GM23338 (cell line): ENCODE measurements at regions not wholly inside any gene's neighbourhood (a gene's known extent, or its start where the extent isn't known, plus 50 kb on each side); places are given as distances from the start of the nearest gene placed in this dataset.

Experiments used
- CREB1 ChIP-seq: fragments of 250-450 bp; sonication (Bioruptor Pico); IDR thresholded peaks from 2 replicates; pipeline ENCODE4 v1.5.0; 2020; ENCODE audit warnings: low read depth, mild to moderate bottlenecking, moderate library complexity
- ETS1 ChIP-seq: IDR thresholded peaks from 2 replicates; pipeline ENCODE4 v1.6.1; 2016; ENCODE audit warnings: antibody characterized with exemption
- EZH2 ChIP-seq: fragments of 200-600 bp; sonication (generic); IDR thresholded peaks from one replicate; pipeline ENCODE4 v1.8.0; 2017; ENCODE audit warnings: antibody characterized with exemption, mild to moderate bottlenecking, low read depth; ENCODE audit not compliant: unreplicated experiment
- EZH2phosphoT487 ChIP-seq: fragments of 200-600 bp; sonication (generic); IDR thresholded peaks from one replicate; pipeline ENCODE4 v1.8.1; 2018; ENCODE audit warnings: antibody characterized with exemption; ENCODE audit not compliant: unreplicated experiment
- JUNB ChIP-seq: IDR thresholded peaks from one replicate; pipeline ENCODE4 v1.6.1; 2016; ENCODE audit warnings: antibody characterized with exemption; ENCODE audit not compliant: unreplicated experiment
- NANOG ChIP-seq: IDR thresholded peaks from 2 replicates; pipeline ENCODE4 v1.6.1; 2016; ENCODE audit warnings: antibody characterized with exemption, borderline replicate concordance
- POLR2AphosphoS5 ChIP-seq: IDR thresholded peaks from 2 replicates; pipeline ENCODE4 v1.6.1; 2016; ENCODE audit warnings: antibody characterized with exemption, low read depth
- ZNF114 ChIP-seq: fragments of 250-450 bp; sonication (Bioruptor Pico); IDR thresholded peaks from 2 replicates; pipeline ENCODE4 v1.5.0; 2020; ENCODE audit warnings: mild to moderate bottlenecking, moderate library complexity
- TF ChIP-seq, protein P1 (sequence below), 2 experiments: fragments of 200-600 bp in 1 of 2; sonication (generic) in 1 of 2; conservative IDR thresholded peaks; 2 replicates each; pipeline versions ENCODE4 v1.5.1 to v1.6.1; 2016 to 2017; ENCODE audit warnings: antibody characterized with exemption in 2 of 2, low read depth in 2 of 2, mild to moderate bottlenecking in 2 of 2, moderate library complexity in 1 of 2
- TF ChIP-seq, protein P2 (sequence below): IDR thresholded peaks from one replicate; pipeline ENCODE4 v1.6.1; 2018; ENCODE audit warnings: antibody characterized with exemption; ENCODE audit not compliant: unreplicated experiment

DNA sequence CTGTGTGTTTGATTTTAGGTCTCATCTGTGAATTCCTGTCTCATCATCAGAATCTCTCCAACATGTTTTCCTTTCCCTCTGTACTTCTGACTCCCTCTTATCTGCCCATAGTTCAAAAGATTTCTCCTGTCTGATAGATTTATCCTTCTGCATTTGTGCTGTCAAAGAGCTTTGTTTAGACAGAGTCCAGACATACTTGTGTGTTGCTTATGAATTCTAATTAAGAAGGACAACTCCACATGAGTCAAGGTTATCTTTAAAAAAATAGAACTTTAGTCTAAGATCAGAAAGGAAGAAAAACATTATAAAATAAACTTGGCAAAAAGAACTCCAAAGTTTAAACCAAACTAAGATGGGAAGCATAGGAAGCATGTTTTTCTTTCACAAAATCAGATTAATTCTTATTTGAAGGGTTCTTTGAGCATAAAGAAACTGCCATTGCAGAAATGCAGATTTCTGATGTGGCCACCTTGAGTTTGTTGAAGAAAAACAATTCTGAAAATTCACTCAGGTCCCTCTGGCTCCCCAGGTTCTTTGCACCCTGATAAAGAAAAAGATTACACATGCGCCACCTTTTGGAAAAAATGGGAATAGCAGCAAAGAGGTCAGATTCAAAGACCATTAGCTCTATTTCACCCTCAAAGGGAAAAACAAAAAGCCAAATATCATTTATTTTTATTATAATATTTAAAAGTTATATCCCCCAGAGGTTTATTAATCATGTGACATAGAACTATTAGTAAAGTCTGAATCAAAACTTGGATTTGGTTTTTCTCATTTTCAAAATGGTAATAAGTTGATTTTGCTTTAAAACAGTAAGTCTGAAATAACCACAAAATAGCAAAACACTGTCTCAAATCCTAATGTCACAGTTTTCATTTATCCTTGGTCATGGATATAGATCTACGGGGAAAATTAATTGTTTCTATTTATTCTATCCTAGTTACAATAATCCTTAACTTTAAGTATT lies 143.7 kb upstream of the DCN start:
- TF ChIP-seq ZNF114 (no peak), JUNB (no peak), EZH2phosphoT487 (no peak), POLR2AphosphoS5 (no peak), CREB1 (CRISPR knock-in tag) (no peak), EZH2 (no peak), ETS1 (no peak), NANOG (no peak)
- TF ChIP-seq, protein P1, sequence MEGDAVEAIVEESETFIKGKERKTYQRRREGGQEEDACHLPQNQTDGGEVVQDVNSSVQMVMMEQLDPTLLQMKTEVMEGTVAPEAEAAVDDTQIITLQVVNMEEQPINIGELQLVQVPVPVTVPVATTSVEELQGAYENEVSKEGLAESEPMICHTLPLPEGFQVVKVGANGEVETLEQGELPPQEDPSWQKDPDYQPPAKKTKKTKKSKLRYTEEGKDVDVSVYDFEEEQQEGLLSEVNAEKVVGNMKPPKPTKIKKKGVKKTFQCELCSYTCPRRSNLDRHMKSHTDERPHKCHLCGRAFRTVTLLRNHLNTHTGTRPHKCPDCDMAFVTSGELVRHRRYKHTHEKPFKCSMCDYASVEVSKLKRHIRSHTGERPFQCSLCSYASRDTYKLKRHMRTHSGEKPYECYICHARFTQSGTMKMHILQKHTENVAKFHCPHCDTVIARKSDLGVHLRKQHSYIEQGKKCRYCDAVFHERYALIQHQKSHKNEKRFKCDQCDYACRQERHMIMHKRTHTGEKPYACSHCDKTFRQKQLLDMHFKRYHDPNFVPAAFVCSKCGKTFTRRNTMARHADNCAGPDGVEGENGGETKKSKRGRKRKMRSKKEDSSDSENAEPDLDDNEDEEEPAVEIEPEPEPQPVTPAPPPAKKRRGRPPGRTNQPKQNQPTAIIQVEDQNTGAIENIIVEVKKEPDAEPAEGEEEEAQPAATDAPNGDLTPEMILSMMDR (conservative IDR thresholded peaks at IDR 0.05; ENCODE audit: low read depth in 2 of 2): peak; percentile 67 to 84
- TF ChIP-seq, protein P2, sequence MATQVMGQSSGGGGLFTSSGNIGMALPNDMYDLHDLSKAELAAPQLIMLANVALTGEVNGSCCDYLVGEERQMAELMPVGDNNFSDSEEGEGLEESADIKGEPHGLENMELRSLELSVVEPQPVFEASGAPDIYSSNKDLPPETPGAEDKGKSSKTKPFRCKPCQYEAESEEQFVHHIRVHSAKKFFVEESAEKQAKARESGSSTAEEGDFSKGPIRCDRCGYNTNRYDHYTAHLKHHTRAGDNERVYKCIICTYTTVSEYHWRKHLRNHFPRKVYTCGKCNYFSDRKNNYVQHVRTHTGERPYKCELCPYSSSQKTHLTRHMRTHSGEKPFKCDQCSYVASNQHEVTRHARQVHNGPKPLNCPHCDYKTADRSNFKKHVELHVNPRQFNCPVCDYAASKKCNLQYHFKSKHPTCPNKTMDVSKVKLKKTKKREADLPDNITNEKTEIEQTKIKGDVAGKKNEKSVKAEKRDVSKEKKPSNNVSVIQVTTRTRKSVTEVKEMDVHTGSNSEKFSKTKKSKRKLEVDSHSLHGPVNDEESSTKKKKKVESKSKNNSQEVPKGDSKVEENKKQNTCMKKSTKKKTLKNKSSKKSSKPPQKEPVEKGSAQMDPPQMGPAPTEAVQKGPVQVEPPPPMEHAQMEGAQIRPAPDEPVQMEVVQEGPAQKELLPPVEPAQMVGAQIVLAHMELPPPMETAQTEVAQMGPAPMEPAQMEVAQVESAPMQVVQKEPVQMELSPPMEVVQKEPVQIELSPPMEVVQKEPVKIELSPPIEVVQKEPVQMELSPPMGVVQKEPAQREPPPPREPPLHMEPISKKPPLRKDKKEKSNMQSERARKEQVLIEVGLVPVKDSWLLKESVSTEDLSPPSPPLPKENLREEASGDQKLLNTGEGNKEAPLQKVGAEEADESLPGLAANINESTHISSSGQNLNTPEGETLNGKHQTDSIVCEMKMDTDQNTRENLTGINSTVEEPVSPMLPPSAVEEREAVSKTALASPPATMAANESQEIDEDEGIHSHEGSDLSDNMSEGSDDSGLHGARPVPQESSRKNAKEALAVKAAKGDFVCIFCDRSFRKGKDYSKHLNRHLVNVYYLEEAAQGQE: no peak
